ENCODE measurements at regions not wholly inside any gene's neighbourhood (a gene's known extent, or its start where the extent isn't known, plus 50 kb on each side); places are given as distances from the start of the nearest gene placed in this dataset.

DNA sequence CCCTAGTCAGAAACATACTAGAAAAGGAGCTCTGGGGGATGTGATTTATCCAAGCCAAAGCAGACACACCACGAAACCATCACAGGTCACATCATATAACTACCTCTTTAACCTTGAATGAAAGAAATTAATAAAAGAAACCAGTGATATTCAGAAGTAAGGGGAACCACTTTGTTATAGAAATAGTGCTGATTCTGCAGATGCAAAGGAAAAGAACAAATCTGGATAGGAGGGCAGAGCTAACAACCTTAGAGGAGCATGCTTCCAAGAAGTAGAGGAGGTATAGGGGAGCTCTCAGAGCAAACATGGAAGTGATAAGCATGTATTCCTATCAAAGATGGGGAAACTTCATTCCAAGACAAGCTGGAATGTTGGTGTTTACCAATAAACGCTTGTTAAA lies 117.0 kb upstream of the MDM1 start:
- DNase-seq (ENCODE audit: low read depth, low spot score) = no peak

DNA sequence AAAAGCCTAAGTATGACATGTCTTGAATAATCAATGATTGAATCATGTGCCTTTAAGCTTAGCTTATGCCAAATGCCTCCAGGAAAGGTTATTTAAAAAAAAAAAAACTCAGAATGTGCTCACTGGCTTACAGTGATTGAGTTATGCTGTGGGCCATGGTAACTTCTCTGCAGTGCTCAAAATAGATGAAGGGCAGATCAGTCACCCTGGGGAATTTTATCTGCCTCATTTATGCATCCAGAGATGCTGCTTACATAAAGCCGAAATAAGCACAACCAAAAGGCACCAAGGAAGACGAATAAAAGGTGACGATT lies 118.7 kb upstream of the MDM1 start:
- no peak for DNase-seq (ENCODE audit: low read depth, low spot score)

DNA sequence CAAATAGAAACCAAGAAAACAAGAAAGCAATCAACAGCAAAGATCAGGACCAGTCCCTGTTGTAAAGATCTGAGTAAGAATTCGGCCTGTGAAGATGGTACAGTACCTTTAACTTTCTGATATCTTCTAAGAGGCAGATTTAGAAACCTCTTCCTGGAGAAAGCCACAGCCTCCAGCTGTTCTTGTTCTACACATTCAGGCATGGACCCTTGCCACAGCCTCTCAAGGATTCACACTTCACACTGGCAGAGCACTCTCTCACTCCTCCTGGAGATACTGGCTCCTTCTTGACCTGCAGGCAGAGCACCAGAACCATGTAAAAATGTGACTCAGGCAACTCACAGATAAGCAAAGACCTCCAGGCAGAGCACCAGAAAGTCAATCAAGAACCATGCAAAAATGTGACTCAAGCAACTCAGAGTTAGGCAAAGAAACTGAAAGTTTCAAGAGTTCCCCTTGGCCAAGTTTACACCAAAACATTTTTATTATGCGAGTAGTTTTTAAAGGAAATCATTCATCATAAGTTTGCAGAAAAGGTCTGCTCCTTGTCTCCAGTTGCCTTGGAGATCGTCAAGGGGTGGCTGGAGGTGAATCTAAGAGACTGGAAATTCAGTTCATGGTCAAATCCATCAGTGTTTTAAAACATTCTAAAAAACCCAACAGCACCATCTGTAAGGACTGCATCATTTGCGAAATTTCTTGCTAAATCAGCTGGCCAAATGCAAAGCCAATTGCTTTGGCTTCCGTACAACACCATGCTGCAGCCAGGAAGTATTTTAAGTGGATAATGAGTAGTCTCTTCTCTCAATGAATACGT lies 119.3 kb upstream of the MDM1 start:
- no peak for DNase-seq (ENCODE audit: low read depth, low spot score)

DNA sequence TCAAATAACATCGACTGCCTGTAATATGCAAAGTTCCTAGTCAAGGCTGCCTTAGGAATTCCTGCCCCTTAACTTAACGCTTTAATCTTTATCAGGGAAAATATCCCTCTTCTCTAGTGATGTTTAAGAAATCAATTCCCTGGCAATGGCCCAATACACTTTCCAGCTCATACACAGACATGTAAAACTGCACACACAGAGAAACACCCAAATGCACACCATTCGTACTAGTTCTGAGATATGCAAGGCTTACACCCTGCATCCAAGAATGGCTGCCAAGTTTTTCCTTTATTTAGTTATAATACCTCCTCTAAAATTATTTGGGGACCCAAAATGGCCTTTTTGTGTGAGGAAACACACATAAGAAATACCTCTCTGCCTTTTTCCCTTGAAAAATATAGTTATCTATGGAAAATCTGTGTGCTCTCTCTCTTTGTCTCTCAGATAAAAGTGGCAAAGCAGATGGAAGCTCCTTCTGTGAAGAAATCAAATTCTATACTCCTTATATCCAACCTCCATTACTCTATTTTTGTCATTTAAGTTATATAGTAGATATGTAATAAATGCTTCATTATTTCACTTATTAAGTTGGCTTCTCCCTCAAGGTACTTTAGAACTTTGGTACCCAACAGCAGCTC lies 120.0 kb upstream of the MDM1 start:
- DNase-seq (ENCODE audit: low read depth, low spot score) = no peak

DNA sequence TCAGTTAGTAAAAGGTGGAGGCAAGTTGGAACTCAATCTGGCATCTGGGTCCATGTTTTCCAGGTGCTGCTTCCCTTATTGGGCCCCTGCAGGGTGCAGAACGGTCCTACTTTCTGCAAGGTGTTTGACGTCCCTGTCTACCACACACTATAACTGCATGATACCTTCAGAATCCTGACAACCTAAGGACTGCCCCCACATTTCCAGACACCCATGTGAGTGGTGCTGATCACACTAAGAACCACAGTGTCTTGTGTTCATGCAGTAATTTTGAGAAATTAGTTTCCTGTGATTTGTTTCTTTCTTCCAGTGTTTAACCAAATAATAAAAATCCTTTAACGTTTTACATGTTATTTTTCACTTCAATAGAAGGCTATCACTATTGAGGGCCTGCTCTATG lies 121.1 kb upstream of the MDM1 start:
- no peak for DNase-seq (ENCODE audit: low read depth, low spot score)

DNA sequence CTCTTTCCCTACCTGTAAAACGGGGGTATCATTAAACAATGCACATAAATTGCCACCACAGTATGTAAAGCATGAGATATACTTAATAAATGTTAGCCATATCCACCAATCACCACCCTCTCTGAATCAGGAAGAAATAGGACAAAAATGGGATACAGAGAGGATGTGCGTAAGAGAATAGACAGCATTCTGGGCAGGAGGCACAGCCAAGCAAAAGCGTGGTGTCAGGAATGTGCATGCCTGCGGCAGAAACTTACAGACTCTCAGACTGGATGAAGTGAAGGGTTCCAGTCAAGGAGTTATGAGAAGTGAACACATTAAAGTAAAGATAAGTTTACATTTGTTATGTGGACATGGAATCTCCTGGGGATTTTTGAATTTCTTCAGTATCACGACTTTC lies 121.7 kb upstream of the MDM1 start:
- DNase-seq (ENCODE audit: low read depth, low spot score) = no peak

DNA sequence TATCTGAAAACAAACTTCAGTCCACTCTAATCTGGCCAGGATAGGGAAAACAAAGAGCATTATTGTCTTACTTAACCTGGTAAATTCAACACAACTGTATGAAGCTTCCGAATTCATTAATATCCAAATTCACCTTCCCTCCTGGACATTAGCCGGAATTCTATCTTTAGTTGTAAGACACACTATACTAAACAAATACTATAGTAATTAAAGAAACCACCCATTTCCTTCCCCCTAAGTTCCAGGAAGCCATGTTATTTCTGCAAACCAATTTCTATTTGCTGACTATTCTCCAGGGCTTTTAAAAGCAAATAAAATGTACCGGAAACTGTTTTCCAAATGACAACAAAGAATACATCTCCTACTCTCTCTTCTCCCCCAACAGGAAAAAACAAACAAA lies 122.7 kb upstream of the MDM1 start:
- DNase-seq (ENCODE audit: low read depth, low spot score) = no peak

DNA sequence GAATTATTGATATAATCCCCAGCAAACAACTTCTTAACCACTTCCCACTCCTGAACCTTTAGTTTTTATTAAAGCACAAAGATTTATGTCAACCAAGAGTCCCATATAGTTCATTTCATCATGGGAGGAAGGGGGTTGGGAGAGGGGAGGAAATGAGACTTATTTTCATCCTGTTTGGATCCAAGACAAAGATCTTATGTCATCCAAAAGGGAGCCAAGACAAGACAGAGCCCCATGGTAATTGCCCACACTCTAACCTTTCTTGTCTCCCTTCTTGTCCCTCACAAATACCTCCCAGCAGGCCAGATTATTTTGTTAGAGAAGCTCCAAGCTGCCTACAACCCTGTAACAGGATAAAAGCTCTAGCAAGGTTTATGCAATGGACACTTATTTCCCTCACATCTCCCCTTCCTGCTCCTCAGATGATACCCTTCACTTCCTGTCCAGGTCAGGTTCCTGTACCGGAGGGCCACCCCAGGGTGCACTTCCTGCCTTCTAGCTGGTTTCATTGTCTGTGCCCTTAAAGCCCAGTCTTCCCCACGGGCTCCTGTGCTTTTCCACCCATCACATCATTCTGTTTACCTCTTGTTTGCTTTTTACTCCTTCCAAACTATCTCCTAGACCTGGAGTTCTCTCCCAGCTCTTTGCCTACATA lies 123.7 kb upstream of the MDM1 start:
- no peak for DNase-seq (ENCODE audit: low read depth, low spot score)

DNA sequence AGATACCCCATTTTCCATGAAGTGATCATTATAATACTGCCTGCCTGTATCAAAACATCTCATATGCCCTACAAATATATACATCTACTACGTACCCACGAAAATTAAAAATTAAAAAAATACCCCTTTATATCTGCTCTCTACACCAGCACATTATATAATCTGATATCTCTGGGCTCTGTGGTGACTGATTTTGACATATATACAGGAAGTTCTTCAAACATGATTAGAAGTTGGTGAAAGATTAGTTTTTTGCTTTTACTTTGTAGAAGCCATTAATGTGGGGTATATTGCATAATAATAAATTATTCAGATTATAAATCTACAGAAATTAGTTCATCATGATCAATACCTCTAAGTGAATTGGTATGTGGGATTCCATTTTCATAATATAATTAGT lies 126.7 kb upstream of the MDM1 start:
- no peak for DNase-seq (ENCODE audit: low read depth, low spot score)

DNA sequence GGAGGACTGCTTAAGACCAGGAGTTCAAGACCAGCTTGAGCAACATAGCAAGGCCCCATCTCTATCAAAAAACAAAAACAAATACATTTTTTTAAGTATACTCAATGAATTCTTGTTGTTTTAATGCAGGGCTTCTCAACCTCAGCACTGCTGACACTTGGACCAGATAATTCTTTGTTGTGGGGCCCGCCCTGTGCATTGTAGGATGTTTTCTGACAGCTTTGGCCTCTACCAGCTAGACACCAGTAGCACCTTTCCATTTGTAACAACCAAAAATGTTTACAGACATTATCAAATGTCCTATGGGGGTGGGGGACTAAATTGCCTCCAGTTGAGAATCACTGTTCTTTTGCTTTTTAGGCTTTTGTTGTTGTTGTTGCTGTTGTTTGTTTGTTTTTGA lies 128.1 kb upstream of the MDM1 start:
- DNase-seq (ENCODE audit: low read depth, low spot score) = no peak

DNA sequence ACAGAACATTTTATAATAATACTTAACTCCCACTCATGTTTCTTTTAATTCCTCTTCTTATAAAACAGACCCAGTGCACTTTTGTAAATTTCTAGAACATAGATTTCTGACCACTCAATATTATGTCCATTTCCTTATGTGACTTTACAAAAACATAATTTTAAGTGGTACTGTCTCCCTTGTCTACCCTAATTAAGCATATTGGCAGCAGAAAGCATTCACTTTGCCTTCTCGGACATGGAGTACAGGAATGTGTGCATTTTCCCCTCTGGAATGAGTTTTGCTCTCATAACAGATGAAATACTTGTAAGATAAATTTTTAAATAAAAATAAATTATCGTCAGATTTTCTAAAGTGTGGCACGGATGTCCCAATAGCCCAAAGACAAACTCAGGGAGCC lies 129.5 kb upstream of the MDM1 start:
- DNase-seq (ENCODE audit: low read depth, low spot score) = no peak

DNA sequence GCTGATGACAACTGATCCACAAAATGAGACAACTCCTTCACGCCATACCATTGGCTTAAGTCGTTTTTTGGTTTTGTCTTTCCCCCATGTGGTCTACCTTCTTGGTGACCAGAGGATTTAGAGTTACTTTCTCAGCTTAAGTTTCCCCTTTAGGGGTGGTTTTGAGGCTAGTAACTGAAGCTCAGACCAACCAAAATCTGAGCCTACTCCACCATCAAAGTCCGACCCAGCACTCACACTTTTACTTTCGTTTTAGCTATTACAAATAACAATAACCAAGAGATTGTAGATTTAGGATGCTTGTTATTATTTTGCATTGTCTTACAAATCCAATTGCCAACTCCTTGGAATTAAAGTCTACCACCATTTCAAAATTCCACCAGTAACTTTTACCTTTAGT lies 130.6 kb upstream of the MDM1 start:
- no peak for DNase-seq (ENCODE audit: low read depth, low spot score)

DNA sequence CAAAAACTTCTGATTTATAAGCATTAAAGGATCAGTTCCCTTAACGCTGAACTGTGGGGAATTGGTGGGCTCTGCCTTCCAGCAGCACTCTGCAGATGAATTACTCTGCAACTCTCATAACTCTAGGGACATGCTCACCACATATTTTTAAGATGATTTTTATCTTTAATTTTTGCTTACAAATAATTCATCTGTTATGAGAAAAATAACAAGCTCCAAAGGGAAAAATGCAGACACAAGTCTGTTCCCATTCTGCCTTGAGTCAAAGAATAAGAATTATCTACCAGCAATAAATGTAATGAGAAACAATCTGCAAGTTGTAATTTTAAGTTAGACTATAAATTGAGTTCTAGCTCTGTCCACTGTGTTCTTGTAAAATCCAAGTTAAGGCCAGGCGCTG lies 133.1 kb upstream of the MDM1 start:
- no peak for DNase-seq (ENCODE audit: low read depth, low spot score)

DNA sequence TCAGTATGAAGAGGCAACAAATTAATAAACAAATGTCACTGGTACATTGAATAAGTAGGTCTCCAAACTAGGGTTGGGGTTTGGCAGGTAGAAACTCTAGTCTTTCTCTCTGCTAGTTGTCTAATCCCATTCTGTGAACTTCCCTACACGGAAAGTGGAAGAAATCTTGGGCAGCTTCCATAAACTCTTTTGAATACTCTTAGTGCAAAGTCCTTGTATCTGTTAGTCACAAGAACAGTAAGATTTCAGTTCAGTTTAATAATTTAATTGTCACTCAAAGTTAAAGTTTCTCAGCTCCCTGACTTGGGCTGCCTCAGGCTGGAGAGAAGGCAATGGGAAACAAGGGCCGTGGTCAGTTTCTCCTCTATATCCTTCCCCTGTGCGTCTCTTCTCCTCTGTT lies 135.4 kb upstream of the MDM1 start:
- no peak for DNase-seq (ENCODE audit: low read depth, low spot score)

DNA sequence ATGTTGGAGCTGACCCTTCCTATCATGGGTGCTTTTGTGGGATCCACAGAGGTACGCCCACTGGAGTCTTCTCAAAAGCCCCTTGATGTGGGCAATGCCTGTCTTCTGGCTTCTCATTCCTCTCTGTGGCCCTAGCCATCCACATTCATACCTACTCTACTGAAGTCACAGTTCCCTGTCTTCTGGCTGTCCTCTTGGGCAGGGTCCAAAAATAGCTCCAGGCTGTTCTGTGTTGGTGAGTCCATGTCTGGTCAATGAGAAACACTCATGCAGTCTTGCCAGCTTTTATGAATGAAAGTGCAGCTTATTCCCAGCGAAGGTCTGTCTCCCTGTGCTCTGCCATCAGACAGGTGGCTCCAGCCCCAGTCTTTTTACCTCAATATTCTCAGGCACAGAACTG lies 135.9 kb upstream of the MDM1 start:
- no peak for DNase-seq (ENCODE audit: low read depth, low spot score)

DNA sequence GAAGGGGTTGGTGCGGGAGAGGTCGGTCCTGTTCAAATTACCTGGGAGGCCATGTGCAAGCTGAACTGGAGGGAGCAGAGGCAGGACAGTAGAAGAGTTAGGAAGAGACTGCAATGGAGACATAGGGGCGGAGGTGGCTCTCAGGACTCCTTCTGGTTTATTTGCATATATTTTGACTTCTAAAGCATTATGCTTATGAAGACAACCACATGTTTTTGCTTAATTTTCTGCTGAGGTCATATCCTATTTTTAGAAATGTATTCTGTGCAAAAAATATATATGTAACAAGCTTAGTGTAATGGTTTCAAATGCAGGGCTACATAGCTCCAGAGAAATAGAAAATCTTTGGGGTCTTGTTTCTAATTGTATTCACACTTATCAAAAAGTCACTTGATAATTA lies 137.0 kb upstream of the MDM1 start:
- no peak for DNase-seq (ENCODE audit: low read depth, low spot score)

DNA sequence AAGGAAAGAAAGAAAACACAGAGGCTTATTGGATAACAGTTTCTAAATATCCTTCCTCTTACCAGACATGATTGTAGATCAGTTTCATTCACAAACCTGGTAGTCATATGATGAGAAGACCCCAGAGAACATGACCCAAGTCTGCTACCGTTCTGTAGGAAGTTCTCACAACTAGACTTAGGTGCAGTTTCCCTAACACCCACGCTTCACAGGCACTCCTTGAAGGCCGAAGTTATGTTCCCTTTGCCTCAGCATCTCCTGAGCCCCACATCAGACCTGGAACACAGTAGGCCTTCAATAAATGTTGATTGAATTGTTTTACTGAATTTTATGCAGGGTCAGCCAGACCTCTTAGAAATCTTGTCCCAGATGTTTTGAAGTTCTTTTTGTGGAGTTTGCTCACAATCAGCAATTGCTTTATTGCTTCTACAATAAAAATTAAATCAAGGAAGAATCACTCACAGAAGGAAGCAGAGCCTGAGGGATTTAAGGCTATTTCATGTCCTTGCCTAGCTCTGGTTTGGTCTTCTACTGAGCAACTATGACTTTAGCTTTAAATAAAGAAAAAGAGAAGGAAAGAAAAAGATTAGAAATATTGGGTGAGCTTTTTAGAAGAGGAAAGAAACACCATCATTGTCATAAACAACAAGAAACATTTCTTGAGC lies 138.6 kb upstream of the MDM1 start:
- no peak for DNase-seq (ENCODE audit: low read depth, low spot score)

DNA sequence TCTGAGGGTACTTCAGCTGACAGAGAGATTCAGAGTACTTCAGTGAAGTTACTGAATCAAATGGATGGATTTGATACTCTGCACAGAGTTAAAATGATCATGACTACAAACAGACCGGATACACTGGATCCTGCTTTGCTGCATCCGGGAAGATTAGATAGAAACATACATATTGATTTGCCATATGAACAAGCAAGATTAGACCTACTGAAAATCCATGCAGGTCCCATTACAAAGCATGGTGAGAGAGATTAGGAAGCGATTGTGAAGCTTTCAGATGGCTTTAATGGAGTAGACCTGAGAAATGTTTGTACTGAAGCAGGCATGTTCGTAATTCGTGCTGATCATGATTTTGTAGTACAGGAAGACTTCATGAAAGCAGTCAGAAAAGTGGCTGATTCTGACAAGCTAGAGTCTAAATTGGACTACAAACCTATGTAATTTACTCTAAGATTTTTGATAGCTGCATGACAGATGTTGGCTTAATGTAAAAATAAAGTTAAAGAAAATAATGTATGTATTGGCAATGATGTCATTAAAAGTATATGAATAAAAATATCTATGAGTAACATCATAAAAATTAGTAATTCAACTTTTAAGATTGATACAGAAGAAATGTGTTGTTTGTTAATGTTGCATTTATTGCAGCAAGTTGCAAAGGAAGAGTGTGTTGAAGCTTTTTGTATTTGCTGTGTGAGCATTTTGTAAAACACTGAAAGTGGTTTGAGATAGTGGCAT lies 136.1 kb upstream of the RAP1B start:
- no peak for DNase-seq (ENCODE audit: low read depth, low spot score)

DNA sequence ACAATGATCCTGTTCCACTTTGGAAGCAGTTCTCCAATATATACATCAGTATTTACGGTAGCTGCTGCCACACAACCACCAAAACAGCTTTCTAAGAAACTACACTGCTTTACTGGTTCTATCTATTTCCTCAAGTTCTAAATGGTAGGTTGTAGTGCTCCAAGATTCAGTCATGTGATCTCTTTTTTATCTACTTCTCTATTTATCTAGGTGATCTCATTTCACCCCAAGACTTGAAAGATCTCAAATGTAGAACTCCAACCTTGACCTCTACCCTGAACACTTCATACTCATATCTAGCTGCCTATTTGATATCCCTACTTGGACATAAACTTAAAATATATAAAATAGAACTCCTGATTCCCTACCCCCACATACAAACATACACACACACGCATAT lies 133.9 kb upstream of the RAP1B start:
- no peak for DNase-seq (ENCODE audit: low read depth, low spot score)

DNA sequence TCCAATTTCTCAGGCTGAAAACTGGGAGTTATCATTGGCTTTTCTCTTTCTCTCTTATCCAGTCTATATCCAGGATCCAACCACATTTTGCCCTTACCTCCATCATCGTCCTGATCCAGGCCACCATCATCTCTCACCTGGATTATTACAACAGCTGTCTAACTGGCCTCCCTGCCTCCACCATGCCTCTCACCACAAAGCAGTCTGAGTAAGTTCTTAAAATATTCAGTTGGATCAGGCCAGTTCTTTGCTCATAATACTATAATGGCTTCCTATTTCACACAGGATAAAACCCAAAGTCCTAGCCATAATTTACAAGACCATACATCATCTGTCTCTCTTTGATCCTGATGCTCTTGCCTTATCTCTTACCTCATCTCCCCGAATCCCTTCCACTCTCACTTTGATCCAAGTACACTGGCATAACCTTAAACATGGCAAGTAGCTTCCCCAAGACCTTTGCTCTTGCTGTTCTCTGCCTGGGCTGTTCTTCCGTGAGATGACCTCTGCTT lies 133.4 kb upstream of the RAP1B start:
- no peak for DNase-seq (ENCODE audit: low read depth, low spot score)

DNA sequence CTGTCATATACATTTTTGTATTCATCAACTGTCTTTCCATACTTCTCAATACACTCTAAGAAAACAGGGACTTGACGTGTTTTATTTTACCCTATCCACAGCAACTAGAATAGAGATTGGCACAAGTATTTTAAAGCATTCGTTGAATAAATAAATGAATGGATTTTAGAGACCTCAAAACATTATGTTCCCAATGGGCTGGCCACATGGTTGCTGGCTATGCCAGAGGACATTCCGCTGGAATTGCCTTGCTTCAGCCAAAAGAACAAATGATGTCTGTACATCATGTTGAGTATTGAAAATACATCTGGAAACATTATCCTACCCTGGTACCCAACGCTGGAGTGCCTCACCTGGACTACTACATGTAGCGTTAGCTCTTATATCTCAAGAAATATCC lies 132.8 kb upstream of the RAP1B start:
- no peak for DNase-seq (ENCODE audit: low read depth, low spot score)
